ENCODE measurements at regions not wholly inside any gene's neighbourhood (a gene's known extent, or its start where the extent isn't known, plus 50 kb on each side); places are given as distances from the start of the nearest gene placed in this dataset.

DNA sequence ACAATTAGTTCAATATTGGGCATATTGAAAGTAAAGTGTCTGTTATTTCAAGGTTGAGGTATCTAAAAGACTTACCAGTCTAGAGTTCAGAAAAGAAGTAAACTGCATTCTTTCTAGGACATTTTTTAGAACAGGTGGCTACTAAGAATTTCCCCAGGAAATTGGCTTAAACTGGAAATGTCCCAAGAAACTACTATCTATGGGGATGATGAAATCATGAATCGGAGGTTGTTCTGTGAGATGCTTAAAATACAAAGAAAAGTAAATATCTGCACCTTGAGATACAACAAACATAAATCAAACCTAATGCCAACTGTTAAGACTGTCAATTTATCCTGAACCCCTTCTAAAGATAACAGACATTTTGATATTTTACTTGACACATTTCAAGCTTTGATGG is 226.5 kb upstream of the NREP start:
- no peaks in the 10 kb centered on the region for H3K27me3 Mint-ChIP-seq (ENCODE audit: unreplicated experiment)
- no peaks in the 10 kb centered on the region for H3K9me3 Mint-ChIP-seq (ENCODE audit: unreplicated experiment)
- DNase-seq (ENCODE audit: extremely low spot score, unreplicated experiment), result no peak
- peaks cover 39% of the 10 kb centered on the region for H3K4me1 Mint-ChIP-seq (ENCODE audit: unreplicated experiment)
- H3K27ac Mint-ChIP-seq (ENCODE audit: unreplicated experiment), result peak overlapping the region; percentile 88
- no peak overlapping the region for H3K4me3 Mint-ChIP-seq (ENCODE audit: unreplicated experiment)
- TF ChIP-seq, protein P1, sequence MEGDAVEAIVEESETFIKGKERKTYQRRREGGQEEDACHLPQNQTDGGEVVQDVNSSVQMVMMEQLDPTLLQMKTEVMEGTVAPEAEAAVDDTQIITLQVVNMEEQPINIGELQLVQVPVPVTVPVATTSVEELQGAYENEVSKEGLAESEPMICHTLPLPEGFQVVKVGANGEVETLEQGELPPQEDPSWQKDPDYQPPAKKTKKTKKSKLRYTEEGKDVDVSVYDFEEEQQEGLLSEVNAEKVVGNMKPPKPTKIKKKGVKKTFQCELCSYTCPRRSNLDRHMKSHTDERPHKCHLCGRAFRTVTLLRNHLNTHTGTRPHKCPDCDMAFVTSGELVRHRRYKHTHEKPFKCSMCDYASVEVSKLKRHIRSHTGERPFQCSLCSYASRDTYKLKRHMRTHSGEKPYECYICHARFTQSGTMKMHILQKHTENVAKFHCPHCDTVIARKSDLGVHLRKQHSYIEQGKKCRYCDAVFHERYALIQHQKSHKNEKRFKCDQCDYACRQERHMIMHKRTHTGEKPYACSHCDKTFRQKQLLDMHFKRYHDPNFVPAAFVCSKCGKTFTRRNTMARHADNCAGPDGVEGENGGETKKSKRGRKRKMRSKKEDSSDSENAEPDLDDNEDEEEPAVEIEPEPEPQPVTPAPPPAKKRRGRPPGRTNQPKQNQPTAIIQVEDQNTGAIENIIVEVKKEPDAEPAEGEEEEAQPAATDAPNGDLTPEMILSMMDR (IDR thresholded peaks at IDR 0.05), result no peak
- H3K36me3 Mint-ChIP-seq (ENCODE audit: unreplicated experiment), result peaks cover 1% of the 10 kb centered on the region

DNA sequence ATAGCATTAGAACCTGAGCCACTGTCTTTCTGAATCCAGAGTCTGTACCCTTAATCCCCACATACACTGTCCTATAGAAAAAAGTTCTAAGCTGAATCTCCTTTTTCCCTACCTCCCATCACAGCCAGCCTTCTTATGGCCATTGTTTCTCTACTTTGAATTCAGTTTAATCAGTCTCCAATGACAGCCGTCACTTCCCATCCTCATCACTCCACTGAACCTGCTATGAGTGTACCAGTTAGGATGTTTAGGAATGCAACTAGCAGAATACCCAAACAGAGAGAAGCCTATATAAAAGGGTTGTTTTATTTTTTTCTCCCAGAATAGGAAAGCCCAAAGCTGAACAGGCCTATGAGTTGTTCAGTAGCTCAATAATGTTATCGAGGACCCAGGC is 220.4 kb upstream of the NREP start:
- no peaks in the 10 kb centered on the region for H3K27me3 Mint-ChIP-seq (ENCODE audit: unreplicated experiment)
- peaks cover 1% of the 10 kb centered on the region for H3K36me3 Mint-ChIP-seq (ENCODE audit: unreplicated experiment)
- TF ChIP-seq, protein P1 (IDR thresholded peaks at IDR 0.05), result no peak
- no peaks in the 10 kb centered on the region for H3K9me3 Mint-ChIP-seq (ENCODE audit: unreplicated experiment)
- H3K4me3 Mint-ChIP-seq (ENCODE audit: unreplicated experiment), result no peak overlapping the region
- DNase-seq (ENCODE audit: extremely low spot score, unreplicated experiment), result no peak
- H3K27ac Mint-ChIP-seq (ENCODE audit: unreplicated experiment), result peak overlapping the region; percentile 92
- peaks cover 69% of the 10 kb centered on the region for H3K4me1 Mint-ChIP-seq (ENCODE audit: unreplicated experiment)

DNA sequence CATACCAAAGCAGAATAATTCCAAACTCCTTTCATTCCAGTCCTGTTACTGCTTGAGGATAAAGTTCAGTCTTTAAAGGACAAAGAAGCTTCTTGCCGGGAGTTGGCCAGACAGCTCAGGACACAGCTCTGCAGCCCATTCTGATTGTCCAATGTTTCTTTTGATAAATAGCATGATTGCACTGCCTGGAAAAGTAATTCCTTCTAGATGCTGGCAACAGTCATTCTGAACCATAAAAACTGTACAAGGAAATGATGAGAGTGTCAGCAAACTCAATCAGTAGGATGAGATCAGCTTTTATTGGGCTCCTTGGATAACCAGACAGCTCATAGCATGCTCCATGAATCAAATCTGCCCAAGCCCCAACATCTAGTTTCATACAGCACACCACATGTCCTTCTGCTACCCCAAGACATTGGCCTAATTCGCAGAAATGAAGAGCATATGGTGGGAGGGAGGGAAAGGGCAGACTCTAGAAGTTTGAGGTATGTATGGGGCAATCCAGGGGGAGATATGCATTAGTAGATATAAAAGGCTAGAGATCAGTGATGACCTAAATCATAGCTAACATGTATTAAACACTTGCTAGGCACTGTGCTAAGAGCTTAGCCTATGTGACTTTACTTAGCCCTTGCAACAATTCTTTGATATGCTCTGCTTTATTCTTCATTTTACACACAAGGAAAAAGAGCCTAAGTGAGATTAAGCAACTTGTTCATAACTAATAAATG is 219.9 kb upstream of the NREP start:
- no peaks in the 10 kb centered on the region for H3K36me3 Mint-ChIP-seq (ENCODE audit: unreplicated experiment)
- H3K27ac Mint-ChIP-seq (ENCODE audit: unreplicated experiment), result peak overlapping the region; percentile 92
- H3K9me3 Mint-ChIP-seq (ENCODE audit: unreplicated experiment), result no peaks in the 10 kb centered on the region
- H3K4me1 Mint-ChIP-seq (ENCODE audit: unreplicated experiment), result peaks cover 73% of the 10 kb centered on the region
- H3K4me3 Mint-ChIP-seq (ENCODE audit: unreplicated experiment), result no peak overlapping the region
- DNase-seq (ENCODE audit: extremely low spot score, unreplicated experiment), result no peak
- TF ChIP-seq, protein P1 (IDR thresholded peaks at IDR 0.05), result no peak
- H3K27me3 Mint-ChIP-seq (ENCODE audit: unreplicated experiment), result no peaks in the 10 kb centered on the region

DNA sequence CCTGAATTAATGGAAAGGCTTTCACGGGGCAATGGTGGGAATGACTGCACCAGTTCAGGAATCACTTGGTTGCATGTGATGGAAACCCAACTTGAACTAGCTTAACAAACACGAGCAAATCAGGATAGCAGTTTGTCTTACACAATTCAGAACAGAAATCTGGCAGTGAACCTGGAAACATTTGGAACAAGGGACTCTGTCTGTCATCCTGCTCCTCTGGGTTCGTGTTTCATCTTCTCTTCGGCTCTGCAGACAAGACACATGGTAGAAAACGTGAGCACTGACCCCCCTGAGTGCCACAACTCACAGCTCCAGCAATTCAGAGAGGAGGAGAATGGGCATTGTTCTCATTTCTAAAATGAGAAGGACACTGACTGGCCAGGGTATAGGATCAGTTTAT is 218.1 kb upstream of the NREP start:
- no peaks in the 10 kb centered on the region for H3K9me3 Mint-ChIP-seq (ENCODE audit: unreplicated experiment)
- H3K27me3 Mint-ChIP-seq (ENCODE audit: unreplicated experiment), result no peaks in the 10 kb centered on the region
- DNase-seq (ENCODE audit: extremely low spot score, unreplicated experiment), result no peak
- peaks cover 79% of the 10 kb centered on the region for H3K4me1 Mint-ChIP-seq (ENCODE audit: unreplicated experiment)
- H3K27ac Mint-ChIP-seq (ENCODE audit: unreplicated experiment), result peak overlapping the region; percentile 73
- no peak overlapping the region for H3K4me3 Mint-ChIP-seq (ENCODE audit: unreplicated experiment)
- TF ChIP-seq, protein P1 (IDR thresholded peaks at IDR 0.05), result no peak
- H3K36me3 Mint-ChIP-seq (ENCODE audit: unreplicated experiment), result no peaks in the 10 kb centered on the region

DNA sequence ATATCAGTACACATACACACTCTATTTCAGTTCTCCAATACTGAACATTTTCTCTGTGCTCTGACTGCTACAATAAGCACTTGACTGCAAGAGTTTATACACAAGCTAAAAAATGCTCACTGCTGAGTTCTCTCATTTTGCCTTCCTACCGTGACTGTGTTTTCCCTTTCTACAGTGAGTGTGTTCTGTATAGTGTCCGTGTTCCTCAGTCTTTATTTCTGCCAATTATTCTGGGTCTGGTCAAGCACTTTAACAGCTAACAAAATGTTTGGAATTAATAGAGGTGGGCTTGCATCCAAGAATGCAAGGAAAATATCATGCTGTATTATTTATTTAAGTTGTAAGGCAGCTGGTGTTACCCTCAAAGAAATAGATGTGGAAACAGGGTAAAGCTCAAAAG is 217.0 kb upstream of the NREP start:
- no peak for DNase-seq (ENCODE audit: extremely low spot score, unreplicated experiment)
- H3K36me3 Mint-ChIP-seq (ENCODE audit: unreplicated experiment), result no peaks in the 10 kb centered on the region
- H3K4me3 Mint-ChIP-seq (ENCODE audit: unreplicated experiment), result peak overlapping the region; percentile 12
- TF ChIP-seq, protein P1 (IDR thresholded peaks at IDR 0.05), result no peak
- no peaks in the 10 kb centered on the region for H3K9me3 Mint-ChIP-seq (ENCODE audit: unreplicated experiment)
- peak overlapping the region; percentile 79 for H3K27ac Mint-ChIP-seq (ENCODE audit: unreplicated experiment)
- H3K27me3 Mint-ChIP-seq (ENCODE audit: unreplicated experiment), result no peaks in the 10 kb centered on the region
- H3K4me1 Mint-ChIP-seq (ENCODE audit: unreplicated experiment), result peaks cover 69% of the 10 kb centered on the region

Data from osteocyte (in vitro differentiated cells).